ENCODE measurements at regions not wholly inside any gene's neighbourhood (a gene's known extent, or its start where the extent isn't known, plus 50 kb on each side); places are given as distances from the start of the nearest gene placed in this dataset.

- Histone ChIP-seq H3K4me1 (ENCODE audit: control insufficient read depth in 2 of 2, insufficient read depth in 2 of 2, low read length in 2 of 2) (no peaks in the 10 kb centered on the region), H3K36me3 (ENCODE audit: control insufficient read depth in 2 of 2, insufficient read depth in 2 of 2, low read length in 1 of 2) (no peaks in the 10 kb centered on the region), H3K27ac (ENCODE audit: low read depth in 1 of 2, low read length in 1 of 2) (no peak overlapping the region), H3K4me3 (ENCODE audit: low read length in 2 of 2) (no peak overlapping the region), H3K27me3 (ENCODE audit: control insufficient read depth in 2 of 2, insufficient read depth in 1 of 2, low read length in 1 of 2) (no peaks in the 10 kb centered on the region), H3K9me3 (ENCODE audit: control insufficient read depth in 2 of 2, insufficient read depth in 1 of 2, low read length in 1 of 2) (no peaks in the 10 kb centered on the region)
- 69% methylated on average over 1 of the region's 1 CpG for WGBS
- no peak for DNase-seq (ENCODE audit: low read depth in 6 of 9, low spot score in 9 of 9)
Observed at GRCh38 chr9:20178197-20178596, 389.4 kb upstream of the SLC24A2 start.

- Histone ChIP-seq H3K36me3 (ENCODE audit: control insufficient read depth in 2 of 2, insufficient read depth in 2 of 2, low read length in 1 of 2) (no peaks in the 10 kb centered on the region), H3K27ac (ENCODE audit: low read depth in 1 of 2, low read length in 1 of 2) (no peak overlapping the region), H3K9me3 (ENCODE audit: control insufficient read depth in 2 of 2, insufficient read depth in 1 of 2, low read length in 1 of 2) (peaks cover 0 to 9% of the 10 kb centered on the region in 2 donors), H3K4me1 (ENCODE audit: control insufficient read depth in 2 of 2, insufficient read depth in 2 of 2, low read length in 2 of 2) (no peaks in the 10 kb centered on the region), H3K4me3 (ENCODE audit: low read length in 2 of 2) (no peak overlapping the region), H3K27me3 (ENCODE audit: control insufficient read depth in 2 of 2, insufficient read depth in 1 of 2, low read length in 1 of 2) (no peaks in the 10 kb centered on the region)
- 98% methylated on average over 3 of the region's 3 CpGs for WGBS
- no peak for DNase-seq (ENCODE audit: low read depth in 6 of 9, low spot score in 9 of 9)
Observed at GRCh38 chr9:20170122-20170521, 381.3 kb upstream of the SLC24A2 start.

- no peaks in the 10 kb centered on the region for H3K9me3 ChIP-seq (ENCODE audit: control insufficient read depth in 2 of 2, insufficient read depth in 1 of 2, low read length in 1 of 2)
- H3K36me3 ChIP-seq (ENCODE audit: control insufficient read depth in 2 of 2, insufficient read depth in 2 of 2, low read length in 1 of 2) = no peaks in the 10 kb centered on the region
- H3K27me3 ChIP-seq (ENCODE audit: control insufficient read depth in 2 of 2, insufficient read depth in 1 of 2, low read length in 1 of 2) = no peaks in the 10 kb centered on the region
- no peak overlapping the region for H3K4me3 ChIP-seq (ENCODE audit: low read length in 2 of 2)
- no peak overlapping the region for H3K27ac ChIP-seq (ENCODE audit: low read depth in 1 of 2, low read length in 1 of 2)
- WGBS = 94% methylated on average over 3 of the region's 3 CpGs
- DNase-seq (ENCODE audit: low read depth in 6 of 9, low spot score in 9 of 9) = no peak
- H3K4me1 ChIP-seq (ENCODE audit: control insufficient read depth in 2 of 2, insufficient read depth in 2 of 2, low read length in 2 of 2) = no peaks in the 10 kb centered on the region
Observed at GRCh38 chr9:20152151-20152725, 363.4 kb upstream of the SLC24A2 start.

- DNase-seq (ENCODE audit: low read depth in 6 of 9, low spot score in 9 of 9) = no peak
- Histone ChIP-seq H3K9me3 (ENCODE audit: control insufficient read depth in 2 of 2, insufficient read depth in 1 of 2, low read length in 1 of 2) (no peaks in the 10 kb centered on the region), H3K36me3 (ENCODE audit: control insufficient read depth in 2 of 2, insufficient read depth in 2 of 2, low read length in 1 of 2) (no peaks in the 10 kb centered on the region), H3K4me3 (ENCODE audit: low read length in 2 of 2) (no peak overlapping the region), H3K4me1 (ENCODE audit: control insufficient read depth in 2 of 2, insufficient read depth in 2 of 2, low read length in 2 of 2) (no peaks in the 10 kb centered on the region), H3K27me3 (ENCODE audit: control insufficient read depth in 2 of 2, insufficient read depth in 1 of 2, low read length in 1 of 2) (no peaks in the 10 kb centered on the region), H3K27ac (ENCODE audit: low read depth in 1 of 2, low read length in 1 of 2) (no peak overlapping the region)
- 97% methylated on average over 2 of the region's 2 CpGs for WGBS
Observed at GRCh38 chr9:20148416-20148815, 359.6 kb upstream of the SLC24A2 start.

- Histone ChIP-seq H3K27me3 (ENCODE audit: control insufficient read depth in 2 of 2, insufficient read depth in 1 of 2, low read length in 1 of 2) (no peaks in the 10 kb centered on the region), H3K4me3 (ENCODE audit: low read length in 2 of 2) (no peak overlapping the region), H3K9me3 (ENCODE audit: control insufficient read depth in 2 of 2, insufficient read depth in 1 of 2, low read length in 1 of 2) (no peaks in the 10 kb centered on the region), H3K27ac (ENCODE audit: low read depth in 1 of 2, low read length in 1 of 2) (no peak overlapping the region), H3K4me1 (ENCODE audit: control insufficient read depth in 2 of 2, insufficient read depth in 2 of 2, low read length in 2 of 2) (no peaks in the 10 kb centered on the region), H3K36me3 (ENCODE audit: control insufficient read depth in 2 of 2, insufficient read depth in 2 of 2, low read length in 1 of 2) (no peaks in the 10 kb centered on the region)
- 14% methylated on average over 7 of the region's 7 CpGs for WGBS
- DNase-seq (ENCODE audit: low read depth in 6 of 9, low spot score in 9 of 9) = peak in 1 of 9 donors; percentile 20
Observed at GRCh38 chr9:20144197-20144596, 355.4 kb upstream of the SLC24A2 start.

- Histone ChIP-seq H3K4me3 (ENCODE audit: low read length in 2 of 2) (no peak overlapping the region), H3K4me1 (ENCODE audit: control insufficient read depth in 2 of 2, insufficient read depth in 2 of 2, low read length in 2 of 2) (no peaks in the 10 kb centered on the region), H3K27me3 (ENCODE audit: control insufficient read depth in 2 of 2, insufficient read depth in 1 of 2, low read length in 1 of 2) (no peaks in the 10 kb centered on the region), H3K36me3 (ENCODE audit: control insufficient read depth in 2 of 2, insufficient read depth in 2 of 2, low read length in 1 of 2) (no peaks in the 10 kb centered on the region), H3K9me3 (ENCODE audit: control insufficient read depth in 2 of 2, insufficient read depth in 1 of 2, low read length in 1 of 2) (no peaks in the 10 kb centered on the region), H3K27ac (ENCODE audit: low read depth in 1 of 2, low read length in 1 of 2) (no peak overlapping the region)
- WGBS = 95% methylated on average over 9 of the region's 9 CpGs
- no peak for DNase-seq (ENCODE audit: low read depth in 6 of 9, low spot score in 9 of 9)
Observed at GRCh38 chr9:20139763-20140290, 351.0 kb upstream of the SLC24A2 start.

GRCh38 chr9:20138841-20139240 lies 350.0 kb upstream of the SLC24A2 start:
- Histone ChIP-seq H3K36me3 (ENCODE audit: control insufficient read depth in 2 of 2, insufficient read depth in 2 of 2, low read length in 1 of 2) (no peaks in the 10 kb centered on the region), H3K4me1 (ENCODE audit: control insufficient read depth in 2 of 2, insufficient read depth in 2 of 2, low read length in 2 of 2) (no peaks in the 10 kb centered on the region), H3K27ac (ENCODE audit: low read depth in 1 of 2, low read length in 1 of 2) (no peak overlapping the region), H3K4me3 (ENCODE audit: low read length in 2 of 2) (no peak overlapping the region), H3K9me3 (ENCODE audit: control insufficient read depth in 2 of 2, insufficient read depth in 1 of 2, low read length in 1 of 2) (no peaks in the 10 kb centered on the region), H3K27me3 (ENCODE audit: control insufficient read depth in 2 of 2, insufficient read depth in 1 of 2, low read length in 1 of 2) (no peaks in the 10 kb centered on the region)
- WGBS = 96% methylated on average over 4 of the region's 4 CpGs
- DNase-seq (ENCODE audit: low read depth in 6 of 9, low spot score in 9 of 9) = no peak

GRCh38 chr9:20138116-20138515 lies 349.3 kb upstream of the SLC24A2 start:
- no peaks in the 10 kb centered on the region for H3K27me3 ChIP-seq (ENCODE audit: control insufficient read depth in 2 of 2, insufficient read depth in 1 of 2, low read length in 1 of 2)
- no peaks in the 10 kb centered on the region for H3K36me3 ChIP-seq (ENCODE audit: control insufficient read depth in 2 of 2, insufficient read depth in 2 of 2, low read length in 1 of 2)
- no peak overlapping the region for H3K4me3 ChIP-seq (ENCODE audit: low read length in 2 of 2)
- no peaks in the 10 kb centered on the region for H3K4me1 ChIP-seq (ENCODE audit: control insufficient read depth in 2 of 2, insufficient read depth in 2 of 2, low read length in 2 of 2)
- no peaks in the 10 kb centered on the region for H3K9me3 ChIP-seq (ENCODE audit: control insufficient read depth in 2 of 2, insufficient read depth in 1 of 2, low read length in 1 of 2)
- H3K27ac ChIP-seq (ENCODE audit: low read depth in 1 of 2, low read length in 1 of 2) = no peak overlapping the region
- no peak for DNase-seq (ENCODE audit: low read depth in 6 of 9, low spot score in 9 of 9)

GRCh38 chr9:20137425-20137824 lies 348.6 kb upstream of the SLC24A2 start:
- DNase-seq (ENCODE audit: low read depth in 6 of 9, low spot score in 9 of 9) = no peak
- Histone ChIP-seq H3K4me3 (ENCODE audit: low read length in 2 of 2) (no peak overlapping the region), H3K36me3 (ENCODE audit: control insufficient read depth in 2 of 2, insufficient read depth in 2 of 2, low read length in 1 of 2) (no peaks in the 10 kb centered on the region), H3K27ac (ENCODE audit: low read depth in 1 of 2, low read length in 1 of 2) (no peak overlapping the region), H3K27me3 (ENCODE audit: control insufficient read depth in 2 of 2, insufficient read depth in 1 of 2, low read length in 1 of 2) (no peaks in the 10 kb centered on the region), H3K9me3 (ENCODE audit: control insufficient read depth in 2 of 2, insufficient read depth in 1 of 2, low read length in 1 of 2) (no peaks in the 10 kb centered on the region), H3K4me1 (ENCODE audit: control insufficient read depth in 2 of 2, insufficient read depth in 2 of 2, low read length in 2 of 2) (no peaks in the 10 kb centered on the region)
- 97% methylated on average over 1 of the region's 1 CpG for WGBS

All from thymus (tissue), 11 donors.